HFF-Myc (cell line): ENCODE measurements at regions not wholly inside any gene's neighbourhood (a gene's known extent, or its start where the extent isn't known, plus 50 kb on each side); places are given as distances from the start of the nearest gene placed in this dataset.

Experiments used
- DNase-seq: peaks from one replicate; pipeline ENCODE4 v3.0.0-alpha.2; 2011; ENCODE audit warnings: low read depth; ENCODE audit errors: extremely low read depth
- H3K4me3 ChIP-seq: replicated peaks from 2 replicates; pipeline ENCODE4 v1.5.1; 2011; ENCODE audit warnings: low read depth, mild to moderate bottlenecking, control low read depth, low read length
- TF ChIP-seq, protein P1 (sequence below): IDR thresholded peaks from 2 replicates; pipeline ENCODE4 v1.5.1; 2012; ENCODE audit warnings: mild to moderate bottlenecking, low read depth, low read length, control low read depth; ENCODE audit errors: missing control alignments

DNA sequence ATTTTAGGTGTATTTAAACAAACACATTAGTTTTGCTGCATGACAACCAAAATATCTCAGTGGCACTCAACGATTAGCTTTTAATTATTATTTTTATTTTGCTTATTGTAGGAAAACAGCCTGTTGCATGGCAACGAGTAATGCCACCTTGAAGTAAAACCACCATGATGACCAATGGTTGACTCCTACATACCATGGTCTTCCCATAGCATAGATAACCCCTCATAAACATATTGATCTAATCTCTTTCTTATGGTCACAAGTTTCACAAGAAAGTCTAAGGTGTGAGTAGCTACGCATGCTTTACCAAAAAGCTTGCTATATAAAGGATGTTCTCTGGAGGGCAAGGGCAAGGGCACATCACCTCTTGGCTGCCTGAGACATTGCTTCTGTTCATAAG, 61.5 kb upstream of the PTBP2 start:
- DNase-seq = no peak
- TF ChIP-seq, protein P1, sequence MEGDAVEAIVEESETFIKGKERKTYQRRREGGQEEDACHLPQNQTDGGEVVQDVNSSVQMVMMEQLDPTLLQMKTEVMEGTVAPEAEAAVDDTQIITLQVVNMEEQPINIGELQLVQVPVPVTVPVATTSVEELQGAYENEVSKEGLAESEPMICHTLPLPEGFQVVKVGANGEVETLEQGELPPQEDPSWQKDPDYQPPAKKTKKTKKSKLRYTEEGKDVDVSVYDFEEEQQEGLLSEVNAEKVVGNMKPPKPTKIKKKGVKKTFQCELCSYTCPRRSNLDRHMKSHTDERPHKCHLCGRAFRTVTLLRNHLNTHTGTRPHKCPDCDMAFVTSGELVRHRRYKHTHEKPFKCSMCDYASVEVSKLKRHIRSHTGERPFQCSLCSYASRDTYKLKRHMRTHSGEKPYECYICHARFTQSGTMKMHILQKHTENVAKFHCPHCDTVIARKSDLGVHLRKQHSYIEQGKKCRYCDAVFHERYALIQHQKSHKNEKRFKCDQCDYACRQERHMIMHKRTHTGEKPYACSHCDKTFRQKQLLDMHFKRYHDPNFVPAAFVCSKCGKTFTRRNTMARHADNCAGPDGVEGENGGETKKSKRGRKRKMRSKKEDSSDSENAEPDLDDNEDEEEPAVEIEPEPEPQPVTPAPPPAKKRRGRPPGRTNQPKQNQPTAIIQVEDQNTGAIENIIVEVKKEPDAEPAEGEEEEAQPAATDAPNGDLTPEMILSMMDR = no peak

DNA sequence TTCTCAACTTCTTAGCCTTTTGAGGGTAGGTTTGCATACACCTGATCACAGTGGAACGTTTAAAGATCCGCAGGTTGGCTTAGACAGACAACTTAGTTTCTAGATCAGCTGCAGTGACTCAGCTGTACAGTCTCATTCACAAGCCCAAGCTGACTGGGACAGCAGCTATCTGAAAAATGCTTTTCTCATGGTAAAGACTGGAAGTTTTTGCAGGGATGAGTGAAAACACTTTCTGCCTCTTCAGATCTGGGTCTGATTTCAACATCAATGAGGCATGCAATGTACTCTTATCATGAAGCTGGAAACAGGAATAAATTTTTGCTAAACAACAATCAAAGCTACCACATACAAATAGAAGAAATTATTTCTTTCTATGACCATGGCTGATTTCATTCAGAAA, 61.1 kb upstream of the PTBP2 start:
- no peak for DNase-seq
- TF ChIP-seq, protein P1 = no peak
- no peak overlapping the region for H3K4me3 ChIP-seq

More for the DNA sequence above, 61.5 kb upstream of the PTBP2 start:
- no peak overlapping the region for H3K4me3 ChIP-seq
